ENCODE measurements at regions not wholly inside any gene's neighbourhood (a gene's known extent, or its start where the extent isn't known, plus 50 kb on each side); places are given as distances from the start of the nearest gene placed in this dataset.

GRCh38 chr2:81583311-81584108, 1279.0 kb upstream of the LRRTM1 start:
- TF ChIP-seq, protein P1, sequence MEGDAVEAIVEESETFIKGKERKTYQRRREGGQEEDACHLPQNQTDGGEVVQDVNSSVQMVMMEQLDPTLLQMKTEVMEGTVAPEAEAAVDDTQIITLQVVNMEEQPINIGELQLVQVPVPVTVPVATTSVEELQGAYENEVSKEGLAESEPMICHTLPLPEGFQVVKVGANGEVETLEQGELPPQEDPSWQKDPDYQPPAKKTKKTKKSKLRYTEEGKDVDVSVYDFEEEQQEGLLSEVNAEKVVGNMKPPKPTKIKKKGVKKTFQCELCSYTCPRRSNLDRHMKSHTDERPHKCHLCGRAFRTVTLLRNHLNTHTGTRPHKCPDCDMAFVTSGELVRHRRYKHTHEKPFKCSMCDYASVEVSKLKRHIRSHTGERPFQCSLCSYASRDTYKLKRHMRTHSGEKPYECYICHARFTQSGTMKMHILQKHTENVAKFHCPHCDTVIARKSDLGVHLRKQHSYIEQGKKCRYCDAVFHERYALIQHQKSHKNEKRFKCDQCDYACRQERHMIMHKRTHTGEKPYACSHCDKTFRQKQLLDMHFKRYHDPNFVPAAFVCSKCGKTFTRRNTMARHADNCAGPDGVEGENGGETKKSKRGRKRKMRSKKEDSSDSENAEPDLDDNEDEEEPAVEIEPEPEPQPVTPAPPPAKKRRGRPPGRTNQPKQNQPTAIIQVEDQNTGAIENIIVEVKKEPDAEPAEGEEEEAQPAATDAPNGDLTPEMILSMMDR (IDR thresholded peaks at IDR 0.05): no peak
- TF ChIP-seq ZFX (IDR thresholded peaks at IDR 0.05; ENCODE audit: borderline replicate concordance): no peak

All from 22Rv1 (cell line).